ENCODE measurements at regions not wholly inside any gene's neighbourhood (a gene's known extent, or its start where the extent isn't known, plus 50 kb on each side); places are given as distances from the start of the nearest gene placed in this dataset.

GRCh38 chr16:31702796-31703195 lies 170.8 kb upstream of the ZNF267 start:
- H3K36me3 ChIP-seq = peaks cover 40 to 44% of the 10 kb centered on the region in 2 donors
- WGBS, 2 donors = 96 to 98% methylated on average over 5 of the region's 5 CpGs
- DNase-seq = no peak
- peaks cover 6 to 8% of the 10 kb centered on the region in 2 donors for H3K4me1 ChIP-seq
- H3K9me3 ChIP-seq = no peaks in the 10 kb centered on the region
- no peaks in the 10 kb centered on the region for H3K27me3 ChIP-seq
- intact Hi-C loops (cut with DNase I) = loop anchor here (10.0 kb wide), 1 partner anchor 172 kb away; the partner anchor contains the start of gene ZNF267
- H3K4me3 ChIP-seq (replicated peaks in 1 of 3) = no peak overlapping the region
- TF ChIP-seq CTCF (IDR thresholded peaks at IDR 0.05) (no peak), POLR2A (IDR thresholded peaks at IDR 0.05) (no peak)
- H3K27ac ChIP-seq = no peak overlapping the region

GRCh38 chr16:31703526-31704128 lies 170.0 kb upstream of the ZNF267 start:
- intact Hi-C loops (cut with DNase I) = loop anchor here (10.0 kb wide), 1 partner anchor 171 kb away; the partner anchor contains the start of gene ZNF267
- WGBS, 2 donors = 89 to 93% methylated on average over 3 to 4 of the region's 5 CpGs
- H3K36me3 ChIP-seq = peaks cover 44 to 46% of the 10 kb centered on the region in 2 donors
- DNase-seq = no peak
- no peak overlapping the region for H3K27ac ChIP-seq
- H3K9me3 ChIP-seq = no peaks in the 10 kb centered on the region
- TF ChIP-seq CTCF (IDR thresholded peaks at IDR 0.05) (no peak), POLR2A (IDR thresholded peaks at IDR 0.05) (no peak)
- H3K4me3 ChIP-seq (replicated peaks in 1 of 3) = no peak overlapping the region
- H3K4me1 ChIP-seq = peaks cover 6 to 8% of the 10 kb centered on the region in 2 donors
- no peaks in the 10 kb centered on the region for H3K27me3 ChIP-seq

GRCh38 chr16:31704138-31704537 lies 169.5 kb upstream of the ZNF267 start:
- Histone ChIP-seq H3K27ac (no peak overlapping the region), H3K9me3 (no peaks in the 10 kb centered on the region), H3K36me3 (peaks cover 44 to 47% of the 10 kb centered on the region in 2 donors), H3K4me1 (peaks cover 6 to 8% of the 10 kb centered on the region in 2 donors), H3K4me3 (replicated peaks in 1 of 3) (no peak overlapping the region), H3K27me3 (no peaks in the 10 kb centered on the region)
- DNase-seq = no peak
- intact Hi-C loops (cut with DNase I) = loop anchor here (10.0 kb wide), 1 partner anchor 171 kb away; the partner anchor contains the start of gene ZNF267
- no peak for TF ChIP-seq POLR2A (IDR thresholded peaks at IDR 0.05)
- TF ChIP-seq CTCF (IDR thresholded peaks at IDR 0.05) = no peak
- WGBS, 2 donors = 94 to 95% methylated on average over 6 to 9 of the region's 9 CpGs

GRCh38 chr16:31705371-31705770 lies 168.2 kb upstream of the ZNF267 start:
- H3K27ac ChIP-seq = no peak overlapping the region
- H3K4me3 ChIP-seq (replicated peaks in 1 of 3) = no peak overlapping the region
- DNase-seq = no peak
- TF ChIP-seq POLR2A (IDR thresholded peaks at IDR 0.05) (no peak), CTCF (IDR thresholded peaks at IDR 0.05) (no peak)
- H3K4me1 ChIP-seq = peaks cover 6 to 8% of the 10 kb centered on the region in 2 donors
- intact Hi-C loops (cut with DNase I) = loop anchor here (10.0 kb wide), 1 partner anchor 169 kb away; the partner anchor contains the start of gene ZNF267
- H3K36me3 ChIP-seq = peaks cover 44 to 47% of the 10 kb centered on the region in 2 donors
- no peaks in the 10 kb centered on the region for H3K27me3 ChIP-seq
- 90 to 96% methylated on average over 3 to 5 of the region's 5 CpGs for WGBS, 2 donors
- H3K9me3 ChIP-seq = no peaks in the 10 kb centered on the region

GRCh38 chr16:31706318-31706717 lies 167.3 kb upstream of the ZNF267 start:
- TF ChIP-seq POLR2A (IDR thresholded peaks at IDR 0.05) = no peak
- no peak for TF ChIP-seq CTCF (IDR thresholded peaks at IDR 0.05)
- H3K27me3 ChIP-seq = no peaks in the 10 kb centered on the region
- H3K36me3 ChIP-seq = peaks cover 44 to 47% of the 10 kb centered on the region in 2 donors
- intact Hi-C loops (cut with DNase I) = loop anchor here (10.0 kb wide), 1 partner anchor 168 kb away; the partner anchor contains the start of gene ZNF267
- no peaks in the 10 kb centered on the region for H3K9me3 ChIP-seq
- no peak overlapping the region for H3K27ac ChIP-seq
- WGBS, 2 donors = 98 to 100% methylated on average over 1 to 8 of the region's 9 CpGs
- H3K4me3 ChIP-seq (replicated peaks in 1 of 3) = no peak overlapping the region
- no peak for DNase-seq
- peaks cover 5 to 8% of the 10 kb centered on the region in 2 donors for H3K4me1 ChIP-seq

Measured in thyroid gland (tissue), 4 donors.